HG02970 (cell line): ENCODE measurements at regions not wholly inside any gene's neighbourhood (a gene's known extent, or its start where the extent isn't known, plus 50 kb on each side); places are given as distances from the start of the nearest gene placed in this dataset.

Experiments
- ATAC-seq: cut with Tn5 transposase; IDR thresholded peaks from one replicate; pipeline ENCODE4 v1.9.1; 2021; ENCODE audit warnings: mild to moderate bottlenecking, moderate library complexity, moderate number of reproducible peaks; ENCODE audit not compliant: unreplicated experiment, low FRiP score

DNA sequence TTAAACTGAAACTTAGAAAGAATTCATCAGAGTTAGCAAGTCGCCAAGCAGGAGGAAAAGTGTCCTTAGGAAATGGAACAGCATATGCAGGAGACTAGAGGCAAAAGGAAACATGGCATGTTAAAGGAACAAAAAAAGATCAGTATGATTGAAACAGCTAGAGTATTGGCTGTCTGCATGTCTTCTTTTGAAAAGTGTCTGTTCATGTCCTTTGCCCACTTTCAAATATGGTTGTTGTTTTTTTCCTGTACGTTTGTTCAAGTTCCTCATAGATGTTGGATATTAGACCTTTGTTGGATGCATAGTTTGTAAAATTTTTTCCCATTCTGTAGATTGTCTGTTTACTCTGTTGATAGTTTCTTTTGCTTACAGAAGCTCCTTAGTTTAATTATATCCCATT lies 161.6 kb downstream of the NR4A2 start:
- no peak for ATAC-seq

DNA sequence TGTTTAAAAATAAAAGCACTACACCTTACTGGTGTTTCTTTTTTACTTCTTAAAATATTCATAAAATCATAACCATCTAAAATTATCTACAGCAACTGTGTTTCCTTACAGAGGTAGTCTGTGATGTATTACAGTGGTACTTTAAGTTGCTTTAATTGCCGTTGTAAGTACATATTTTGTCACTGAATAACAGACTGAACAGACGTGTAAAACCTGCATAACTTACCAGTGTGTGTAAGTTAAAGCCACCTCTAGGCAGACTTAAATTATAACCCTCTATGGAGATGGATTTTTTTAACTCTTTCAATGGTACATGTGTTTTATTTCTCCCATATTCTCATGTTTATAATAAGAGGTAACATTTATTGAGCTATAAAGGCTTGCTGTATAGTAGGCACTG lies 166.8 kb downstream of the NR4A2 start:
- ATAC-seq, result no peak

DNA sequence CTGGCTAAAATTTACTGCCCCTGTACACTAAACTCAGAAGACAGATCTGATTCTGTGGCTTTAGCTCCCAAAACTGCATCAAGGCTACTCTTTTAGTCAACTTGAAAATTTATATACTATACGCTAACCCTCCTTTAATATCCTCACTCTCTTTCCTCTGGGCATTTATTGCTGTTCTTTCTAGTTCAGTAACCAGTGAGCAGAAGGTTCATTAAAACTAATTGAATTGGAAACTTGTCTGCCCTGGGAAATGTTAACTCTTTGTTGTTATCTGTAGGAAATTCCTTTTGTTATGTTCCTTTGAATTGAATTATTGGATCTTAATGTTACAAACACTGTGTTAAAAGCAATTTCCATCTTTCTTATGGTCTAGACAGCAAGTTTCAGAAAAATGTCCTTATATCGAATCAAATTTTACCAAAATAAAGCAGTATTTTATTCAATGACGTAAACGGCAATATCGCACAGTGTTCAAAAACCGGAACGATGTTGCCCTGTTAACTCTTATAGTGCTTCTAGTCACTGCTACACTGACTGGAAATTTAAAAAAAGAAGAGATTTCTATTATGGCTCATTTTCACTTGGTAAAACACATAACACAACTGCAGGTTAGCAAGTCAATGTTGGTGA lies 168.3 kb downstream of the NR4A2 start:
- ATAC-seq, result no peak

DNA sequence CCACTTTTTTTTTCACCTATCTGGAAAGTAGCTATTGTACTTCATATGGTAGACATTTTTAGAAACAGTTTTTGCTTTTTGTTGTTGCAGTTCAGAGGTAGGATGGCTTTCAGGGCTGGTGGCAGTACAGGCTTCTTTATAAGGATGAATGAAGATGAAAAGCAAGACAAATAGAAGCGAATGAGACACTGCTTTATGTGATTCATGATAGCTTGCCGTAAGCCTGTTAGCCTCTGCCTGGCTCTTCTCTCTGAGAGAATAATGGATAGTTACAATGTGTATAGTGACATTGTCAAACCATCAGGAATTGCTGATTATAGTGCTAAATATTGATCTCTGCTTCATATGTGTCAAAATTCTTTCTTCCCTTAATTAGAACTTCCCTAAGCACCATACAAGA lies 173.7 kb downstream of the NR4A2 start:
- ATAC-seq, result no peak

DNA sequence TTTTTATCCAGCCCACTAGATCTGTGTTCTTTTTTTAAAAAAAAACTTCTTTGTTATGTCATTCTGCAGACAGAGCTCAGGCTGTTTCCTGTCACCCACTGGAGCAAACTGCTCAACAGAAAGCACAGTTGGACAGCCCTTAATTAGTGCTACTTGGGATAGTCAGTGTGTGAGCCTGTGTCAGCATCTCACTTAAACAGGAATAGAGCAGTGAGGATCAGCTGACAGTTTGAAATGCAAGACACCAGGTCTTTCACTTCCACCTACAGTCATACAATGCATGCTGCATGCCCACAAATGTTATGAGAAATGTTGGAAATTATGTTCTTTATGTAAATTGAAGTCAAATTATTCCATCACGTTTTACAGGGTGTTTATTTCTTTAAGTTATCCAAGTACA lies 174.9 kb downstream of the NR4A2 start:
- ATAC-seq, result no peak

DNA sequence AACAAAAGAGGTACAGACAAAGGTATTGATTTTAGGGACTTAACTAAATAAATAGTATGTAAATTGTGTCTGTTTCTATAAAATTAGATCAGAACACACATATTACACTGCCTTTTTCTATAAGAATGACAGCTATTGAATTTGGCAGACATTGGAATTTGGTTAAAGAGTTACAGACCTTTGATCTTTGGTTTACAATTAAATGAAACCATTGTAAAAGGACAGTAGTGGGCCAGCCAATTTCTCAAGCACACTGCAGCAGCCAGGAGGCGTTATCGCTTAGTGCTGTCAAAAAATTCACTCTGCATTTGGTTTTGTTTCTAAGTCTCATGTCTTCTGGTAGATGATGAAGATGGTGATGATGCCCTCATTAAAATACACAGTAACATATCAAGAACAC lies 175.9 kb downstream of the NR4A2 start:
- no peak for ATAC-seq

DNA sequence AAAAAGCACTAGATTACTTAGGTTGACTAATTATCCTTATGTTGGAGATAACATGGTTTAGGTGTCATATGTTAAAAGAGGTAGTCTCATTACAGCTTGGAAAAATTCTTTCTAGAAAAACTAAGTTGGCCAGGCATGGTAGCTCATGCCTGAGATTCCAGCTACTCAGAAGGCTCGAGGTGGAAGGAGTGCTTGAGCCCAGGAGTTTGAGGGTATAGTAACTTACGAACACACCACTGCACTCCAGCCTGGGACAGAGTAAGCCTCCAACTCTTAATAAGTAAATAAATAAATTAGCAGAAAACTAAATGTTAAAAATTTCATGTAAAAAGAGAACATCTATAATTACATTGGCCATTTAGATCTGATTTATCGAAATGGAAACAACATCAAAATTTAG lies 177.2 kb downstream of the NR4A2 start:
- ATAC-seq, result no peak

DNA sequence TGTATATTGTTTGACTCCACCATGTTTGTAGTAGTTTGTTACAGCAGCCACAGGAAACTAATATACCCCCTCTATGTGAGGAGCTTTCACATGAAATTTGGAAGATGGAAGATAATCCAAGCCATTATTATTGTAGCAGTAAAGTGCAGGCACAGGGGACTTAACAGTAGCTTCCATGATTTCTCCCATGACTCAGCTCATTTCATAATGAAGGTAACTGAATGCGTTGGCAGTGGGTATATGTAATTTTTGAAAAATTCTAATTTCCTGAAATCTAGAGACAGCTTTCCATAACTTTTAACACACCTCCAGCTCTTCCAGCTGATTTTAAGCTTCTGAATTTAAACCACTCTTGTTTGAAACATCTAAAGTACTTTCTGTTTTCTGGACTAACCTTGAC lies 181.2 kb downstream of the NR4A2 start:
- no peak for ATAC-seq

DNA sequence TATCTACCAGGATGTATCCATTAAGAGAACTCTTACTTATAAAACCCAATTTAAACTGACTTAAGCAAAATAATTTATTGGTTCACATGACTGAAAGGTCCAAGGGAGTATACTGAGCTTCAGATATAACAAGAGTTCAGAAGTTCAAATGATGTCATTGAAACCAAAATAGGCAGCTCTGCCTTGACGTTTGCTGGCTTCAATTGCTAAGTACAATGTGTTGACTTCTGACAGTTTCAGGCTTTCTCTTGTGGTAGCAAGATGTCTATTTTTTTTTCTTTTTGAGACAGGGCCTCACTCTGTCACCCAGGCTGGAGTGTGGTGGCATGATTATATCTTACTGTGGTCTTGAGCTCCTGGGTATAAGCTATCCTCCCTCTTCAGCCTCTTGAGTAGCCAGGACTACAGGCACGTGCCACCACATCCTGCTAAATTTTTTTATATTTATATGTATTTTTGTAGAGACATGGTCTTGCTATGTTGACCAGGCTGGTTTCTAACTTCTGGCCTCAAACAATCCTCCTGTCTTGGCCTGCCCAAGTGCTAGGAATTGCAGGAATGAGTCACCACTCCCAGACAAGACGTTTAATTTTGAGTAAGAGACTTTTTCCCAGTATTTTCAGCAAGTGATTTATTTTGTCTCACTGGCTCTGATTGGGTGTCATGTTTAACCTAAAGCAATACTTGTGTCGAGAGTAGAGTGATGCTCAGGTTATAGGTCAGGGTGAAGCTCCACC lies 184.8 kb downstream of the NR4A2 start:
- ATAC-seq, result peak; percentile 70

DNA sequence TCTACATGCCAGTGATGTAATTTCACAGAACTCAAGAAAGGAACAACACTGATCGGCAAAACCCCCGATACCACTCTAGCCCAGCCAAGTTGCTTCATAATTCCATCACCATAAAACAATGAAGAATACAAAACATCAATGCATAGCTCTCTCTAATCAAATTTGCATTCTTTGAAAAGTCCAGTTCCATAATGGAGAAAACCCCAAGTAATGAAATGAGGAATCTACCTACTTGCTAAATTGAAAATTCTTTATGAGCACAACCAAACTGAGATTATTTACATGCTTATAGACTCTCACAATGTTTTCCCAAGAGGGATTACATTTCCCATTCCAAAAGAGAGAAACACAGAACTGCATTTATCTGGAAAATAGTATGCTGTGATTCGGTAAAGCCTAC lies 186.5 kb downstream of the NR4A2 start:
- ATAC-seq, result no peak

DNA sequence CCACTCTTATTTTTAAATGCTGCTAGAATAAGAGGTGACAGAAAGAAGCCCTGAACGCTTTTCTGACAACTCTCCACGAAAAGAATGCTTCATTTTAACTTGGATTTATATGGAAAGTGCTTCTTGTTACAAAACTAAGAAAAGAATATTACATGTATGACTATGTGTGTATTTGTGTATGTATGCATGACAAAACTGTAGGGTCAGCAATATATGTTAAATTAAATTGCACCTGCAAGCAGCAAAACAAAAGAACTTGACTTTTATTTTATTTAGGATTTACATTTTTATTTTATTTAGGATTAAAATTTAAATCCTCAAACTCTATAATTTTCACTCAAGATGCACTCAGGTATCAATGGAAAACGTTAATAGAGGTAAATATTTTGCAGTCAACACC lies 187.1 kb downstream of the NR4A2 start:
- no peak for ATAC-seq

DNA sequence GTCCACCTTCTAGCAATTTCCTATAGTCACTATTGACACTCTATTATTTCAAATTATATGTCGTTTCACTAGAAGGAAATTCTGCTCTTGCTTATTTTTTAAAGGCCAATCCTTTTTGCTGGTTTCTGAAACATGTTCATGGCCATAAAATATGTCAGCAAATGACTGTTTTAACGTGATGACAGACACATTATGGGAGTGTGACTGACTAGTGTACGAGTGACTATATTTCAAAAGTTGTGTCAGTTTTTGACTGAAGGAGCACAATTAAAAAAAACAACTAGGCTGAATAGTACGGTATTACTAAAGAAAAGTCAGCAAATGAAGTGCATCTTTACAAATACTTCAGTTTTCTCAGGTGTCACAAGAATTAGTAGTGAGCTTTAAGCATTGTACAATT lies 196.0 kb downstream of the NR4A2 start:
- no peak for ATAC-seq

DNA sequence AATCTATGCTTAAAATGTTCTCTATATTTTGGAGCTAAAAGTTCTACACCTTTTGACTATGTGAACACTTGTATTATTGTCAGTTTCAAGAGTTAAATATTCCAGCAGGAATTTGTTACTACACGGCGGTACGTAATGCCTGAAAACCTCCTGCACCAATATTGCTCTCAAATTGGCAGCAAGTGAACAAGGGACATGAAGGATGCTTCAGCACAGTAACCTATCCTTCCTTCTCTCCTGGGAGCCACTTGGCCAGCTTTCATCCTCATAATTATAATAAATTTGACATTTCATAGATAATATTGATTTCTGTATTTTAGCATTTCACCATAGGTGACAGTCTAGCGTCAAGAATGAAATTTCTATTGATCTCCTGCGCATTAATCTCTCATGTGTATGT lies 197.6 kb downstream of the NR4A2 start:
- no peak for ATAC-seq

DNA sequence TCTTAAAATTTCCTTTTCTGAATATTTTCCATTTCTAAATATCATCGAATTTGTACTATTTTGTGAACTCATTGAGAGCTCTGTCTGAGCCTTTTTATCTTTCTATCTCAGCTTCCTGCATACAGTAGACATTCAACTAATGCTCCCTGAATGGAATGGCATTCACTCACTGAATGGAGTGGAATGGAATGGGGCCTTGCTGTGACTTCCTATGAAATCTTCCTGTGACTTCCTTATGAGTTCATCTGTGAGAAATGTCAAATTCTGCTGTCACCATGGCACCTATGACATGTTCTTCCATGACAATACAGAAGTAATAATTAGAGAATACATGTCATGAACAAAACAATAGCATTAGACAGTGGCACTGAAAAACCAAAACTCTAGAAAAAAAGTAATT lies 199.6 kb downstream of the NR4A2 start:
- ATAC-seq, result no peak

DNA sequence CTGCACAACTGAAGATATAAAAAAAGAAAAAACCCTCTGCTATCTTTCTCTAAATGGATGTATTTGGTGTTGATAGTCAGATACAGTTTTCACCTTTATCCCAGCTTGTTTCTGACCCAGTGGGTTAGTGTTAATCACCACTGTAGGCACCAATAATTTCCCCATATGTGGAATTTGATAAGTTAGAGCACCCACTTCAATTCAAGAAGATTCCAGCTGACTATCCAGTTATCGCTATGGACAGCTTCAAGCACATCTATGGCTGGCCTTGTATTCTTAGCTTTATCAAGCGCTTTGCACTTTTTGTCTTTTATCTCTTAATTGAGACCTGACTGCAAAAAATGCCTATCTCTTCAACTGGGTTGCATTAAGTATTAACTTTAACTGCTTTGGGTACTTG lies 200.4 kb downstream of the NR4A2 start:
- ATAC-seq, result no peak

DNA sequence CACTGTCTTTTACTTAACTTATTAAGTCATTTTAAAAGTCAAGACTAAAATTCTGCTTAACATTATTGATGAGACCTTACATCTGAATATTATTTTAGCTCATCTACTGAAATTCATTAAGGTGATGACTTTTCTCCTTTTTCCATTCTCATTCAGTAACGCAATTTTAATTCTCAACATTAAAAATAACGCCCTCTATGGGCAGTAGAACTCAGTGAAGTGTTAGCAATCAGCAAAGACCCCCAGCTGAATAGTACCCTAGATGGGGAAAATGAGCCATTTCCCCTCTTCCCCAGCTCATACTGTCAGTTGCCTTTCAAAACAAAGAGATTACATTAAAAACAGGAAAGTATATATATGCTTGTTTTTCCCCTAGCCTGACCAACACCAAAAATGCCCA lies 203.3 kb downstream of the NR4A2 start:
- no peak for ATAC-seq

DNA sequence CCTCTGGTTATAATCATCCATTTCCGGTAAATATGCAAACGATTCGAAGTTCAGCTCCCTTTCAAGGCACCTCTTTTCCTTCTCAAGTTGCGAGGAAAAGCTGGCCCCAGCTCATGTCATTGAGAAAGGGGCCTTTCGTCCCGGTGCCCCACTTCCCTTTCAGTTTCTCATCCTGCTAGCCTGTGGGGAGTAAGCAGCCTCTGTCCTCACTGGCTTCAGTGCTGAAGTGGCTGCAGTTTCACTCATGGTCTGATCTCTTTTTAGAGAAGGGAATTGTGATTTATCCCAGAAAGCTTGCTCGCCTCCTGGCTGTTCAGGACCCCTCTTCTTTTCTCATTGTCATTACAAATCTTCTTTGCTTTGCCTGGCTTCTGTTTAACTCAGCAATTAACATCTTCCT lies 207.5 kb downstream of the NR4A2 start:
- no peak for ATAC-seq

DNA sequence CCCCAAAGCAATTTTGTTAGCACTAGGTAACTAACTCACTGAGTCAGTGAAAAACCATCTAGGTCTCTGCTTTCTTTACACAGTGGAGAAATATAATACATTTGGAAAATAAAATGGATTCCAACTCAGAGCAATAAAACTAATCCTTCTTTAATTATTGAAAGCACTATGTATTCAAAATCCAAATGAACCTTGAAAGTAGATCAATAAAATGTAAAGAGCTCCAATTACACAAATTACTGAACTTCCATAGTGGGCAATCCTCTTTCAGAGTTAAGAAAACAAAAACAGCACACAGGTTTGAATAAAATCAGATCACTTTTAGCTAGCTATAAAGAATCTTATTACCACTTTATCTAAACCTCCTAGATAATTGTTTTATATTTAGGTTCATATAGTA lies 208.1 kb downstream of the NR4A2 start:
- no peak for ATAC-seq

DNA sequence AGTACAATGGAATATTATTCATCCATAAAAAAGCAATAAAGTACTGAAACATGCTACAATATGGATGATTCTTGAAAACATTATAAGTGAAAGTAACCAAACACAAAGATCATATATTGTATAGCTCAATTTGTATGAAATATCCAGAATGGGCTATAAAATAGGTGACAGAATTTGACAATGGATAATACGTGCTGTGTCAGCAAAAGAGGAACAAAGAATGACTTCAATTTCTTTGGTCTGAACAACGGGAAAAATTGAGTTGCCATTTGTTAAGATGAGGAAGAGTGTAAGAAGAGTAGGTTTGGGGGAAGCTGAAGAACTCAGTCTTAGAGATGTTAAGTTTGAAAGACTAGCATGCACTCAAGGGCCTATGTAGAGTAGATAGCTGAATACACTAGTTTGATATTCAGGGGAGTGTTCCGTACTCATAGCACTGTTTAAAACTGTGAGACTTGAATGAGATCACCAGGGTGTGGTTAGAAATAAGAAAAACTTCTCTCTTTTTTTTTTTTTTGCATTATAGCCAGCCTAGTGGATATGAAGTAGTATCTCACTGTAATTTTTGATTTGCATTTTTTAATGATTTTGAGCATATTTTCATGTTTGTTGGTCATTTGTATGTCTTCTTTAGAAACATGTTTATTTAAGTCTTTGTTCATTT lies 213.6 kb downstream of the NR4A2 start:
- no peak for ATAC-seq

DNA sequence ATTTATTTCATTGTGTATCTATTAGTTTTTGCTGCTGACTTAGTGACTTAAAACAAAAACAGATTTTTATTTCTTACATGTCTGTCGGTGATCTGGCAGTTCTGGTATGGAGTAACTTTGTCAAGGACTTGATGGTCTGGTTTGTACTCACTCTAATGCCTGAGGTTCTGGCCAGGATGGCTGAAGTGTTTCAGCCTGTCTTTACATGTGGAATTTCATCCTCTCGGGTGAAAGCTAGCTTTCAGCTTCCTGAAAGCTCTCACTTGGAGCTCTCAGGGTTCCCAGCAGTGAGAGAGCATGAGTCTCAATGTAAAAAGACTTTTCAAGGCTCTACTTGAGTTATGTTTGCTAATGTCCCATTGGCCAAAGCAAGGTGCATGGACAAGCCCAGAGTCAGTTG lies 216.4 kb downstream of the NR4A2 start:
- ATAC-seq, result no peak

DNA sequence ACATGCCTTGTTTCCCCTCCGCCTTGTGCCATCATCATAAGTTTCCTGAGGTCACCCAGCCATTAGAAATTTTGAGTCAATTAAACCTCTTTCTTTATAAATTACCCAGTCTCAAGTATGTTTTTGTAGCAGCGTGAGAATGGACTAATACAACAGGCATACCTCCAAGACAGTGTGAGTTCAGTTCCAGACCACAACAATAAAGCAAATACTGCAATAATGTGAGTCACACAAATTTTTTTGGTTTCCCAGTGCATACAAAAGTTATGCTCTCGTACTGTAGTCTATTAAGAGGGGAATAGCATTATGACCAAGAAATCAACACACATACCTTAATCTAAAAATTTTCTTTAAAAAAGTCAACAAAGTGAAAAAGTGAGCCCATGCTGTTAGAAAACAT lies 217.2 kb downstream of the NR4A2 start:
- no peak for ATAC-seq

DNA sequence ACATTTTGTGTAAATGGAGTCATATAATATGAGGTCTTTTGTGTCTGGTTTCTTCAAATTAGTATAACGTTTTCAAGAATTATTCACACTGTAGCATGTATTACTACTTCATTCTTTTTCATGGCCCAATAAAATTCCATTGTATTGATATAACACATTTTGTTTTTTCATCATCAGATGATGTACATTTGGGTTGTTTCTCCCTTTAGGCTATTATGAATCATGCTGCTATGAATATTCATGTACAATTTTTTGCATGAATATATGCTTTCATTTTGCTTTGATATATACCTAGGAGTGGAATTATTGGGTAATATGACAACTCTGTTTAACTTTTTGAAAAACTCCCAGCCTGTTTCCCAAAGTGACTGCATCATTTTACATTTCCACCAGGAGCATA lies 220.2 kb downstream of the NR4A2 start:
- ATAC-seq, result no peak
